IMR-90 (cell line): ENCODE measurements at regions not wholly inside any gene's neighbourhood (a gene's known extent, or its start where the extent isn't known, plus 50 kb on each side); places are given as distances from the start of the nearest gene placed in this dataset.
A peak's percentile ranks its signal among the peaks of the same experiment; 100 is the strongest.

Experiments used
- ATAC-seq: fragments of 200-7000 bp; cut with Tn5 transposase; 2 replicates; pipeline ENCODE4 v1.9.1; 2020; ENCODE audit warnings: low read depth, mild to moderate bottlenecking, moderate library complexity
- BruUV-seq: library from RNA; stranded (reverse); fragments of 400-500 nt; replicated peaks from 2 replicates; lab custom pipeline; 2021; lab: Mats Ljungman, UMichigan
- CTCF ChIA-PET: fragments of 300-600 bp; formaldehyde crosslinking; extraction: SDS; loops from one replicate; lab custom pipeline; 2021; ENCODE audit warnings: antibody characterized with exemption; lab: Yijun Ruan, JAX
- POLR2A ChIA-PET: fragments of 300-600 bp; sonication (Branson Sonifier 250); formaldehyde crosslinking; loops from one replicate; lab custom pipeline; 2022; ENCODE audit warnings: antibody characterized with exemption; ENCODE audit not compliant: unreplicated experiment; lab: Charles Lee
- DNase-seq: peaks from one replicate; pipeline ENCODE4 v3.0.0; 2013
- H2AFZ ChIP-seq: replicated peaks from 2 replicates; pipeline ENCODE3; 2013; ENCODE audit warnings: low read length, mild to moderate bottlenecking; ENCODE audit not compliant: poor library complexity
- H2AK5ac ChIP-seq: 2 replicates; pipeline ENCODE4 v1.6.1; 2013; ENCODE audit warnings: low read depth, low read length, inconsistent platforms
- H2AK9ac ChIP-seq: replicated peaks from 2 replicates; pipeline ENCODE3; 2013; ENCODE audit warnings: mild to moderate bottlenecking, low read depth, low read length, moderate library complexity; ENCODE audit not compliant: poor library complexity
- H2BK120ac ChIP-seq: 2 replicates; pipeline ENCODE4 v1.6.1; 2013; ENCODE audit warnings: low read depth, low read length, inconsistent platforms
- H2BK15ac ChIP-seq: 3 replicates; pipeline ENCODE4 v1.6.1; 2013; ENCODE audit warnings: low read depth, low read length, inconsistent platforms
- H2BK20ac ChIP-seq: 2 replicates; pipeline ENCODE4 v1.6.1; 2013; ENCODE audit warnings: low read depth, mild to moderate bottlenecking, inconsistent platforms, low read length, moderate library complexity
- H2BK5ac ChIP-seq: 2 replicates; pipeline ENCODE4 v1.6.1; 2013; ENCODE audit warnings: mild to moderate bottlenecking, low read depth, low read length, inconsistent platforms; ENCODE audit not compliant: poor library complexity, severe bottlenecking
- H3K14ac ChIP-seq: replicated peaks from 2 replicates; pipeline ENCODE4 v1.6.1; 2013; ENCODE audit warnings: low read depth, low read length, inconsistent platforms
- H3K18ac ChIP-seq: 2 replicates; pipeline ENCODE4 v1.6.1; 2013; ENCODE audit warnings: low read depth, low read length, control low read depth
- H3K23ac ChIP-seq: 2 replicates; pipeline ENCODE4 v1.6.1; 2013; ENCODE audit warnings: low read depth, low read length, inconsistent platforms
- H3K27ac ChIP-seq: 2 replicates; pipeline ENCODE4 v1.5.1; 2013; ENCODE audit warnings: mild to moderate bottlenecking, control low read depth, low read length; ENCODE audit not compliant: insufficient read depth
- H3K27me3 ChIP-seq: 2 replicates; pipeline ENCODE4 v1.6.1; 2013; ENCODE audit warnings: low read length; ENCODE audit not compliant: control insufficient read depth, insufficient read depth
- H3K36me3 ChIP-seq: 2 replicates; pipeline ENCODE4 v1.6.1; 2013; ENCODE audit warnings: low read length, mixed read lengths; ENCODE audit not compliant: control insufficient read depth, insufficient read depth
- H3K4ac ChIP-seq: 2 replicates; pipeline ENCODE4 v1.6.1; 2013; ENCODE audit warnings: low read depth, low read length, inconsistent platforms
- H3K4me1 ChIP-seq: 2 replicates; pipeline ENCODE4 v1.6.1; 2013; ENCODE audit warnings: low read length, mixed read lengths; ENCODE audit not compliant: control insufficient read depth, insufficient read depth
- H3K4me2 ChIP-seq: 2 replicates; pipeline ENCODE4 v1.6.1; 2013; ENCODE audit warnings: low read depth, mild to moderate bottlenecking, control low read depth, low read length, moderate library complexity
- H3K4me3 ChIP-seq: 2 replicates; pipeline ENCODE4 v1.5.1; 2013; ENCODE audit warnings: low read depth, mild to moderate bottlenecking, control low read depth, low read length, moderate library complexity; ENCODE audit not compliant: insufficient read depth
- H3K56ac ChIP-seq: 2 replicates; pipeline ENCODE4 v1.6.1; 2013; ENCODE audit warnings: low read length, inconsistent platforms; ENCODE audit not compliant: insufficient read depth; ENCODE audit errors: extremely low read depth
- H3K79me1 ChIP-seq, 2 experiments: 2 replicates each; pipeline ENCODE4 v1.6.1; 2013; ENCODE audit warnings: low read length in 2 of 2, inconsistent platforms in 1 of 2, low read depth in 1 of 2
- H3K9ac ChIP-seq: 2 replicates; pipeline ENCODE4 v1.6.1; 2013; ENCODE audit warnings: low read depth, low read length, control low read depth
- H3K9me1 ChIP-seq: 2 replicates; pipeline ENCODE4 v1.6.1; 2013; ENCODE audit warnings: low read length, inconsistent platforms; ENCODE audit not compliant: insufficient read depth
- H3K9me3 ChIP-seq: 2 replicates; pipeline ENCODE4 v1.6.1; 2013; ENCODE audit warnings: low read length; ENCODE audit not compliant: control insufficient read depth, insufficient read depth
- H4K20me1 ChIP-seq: 2 replicates; pipeline ENCODE4 v1.6.1; 2013; ENCODE audit warnings: low read length, inconsistent platforms; ENCODE audit not compliant: insufficient read depth
- H4K5ac ChIP-seq: 2 replicates; pipeline ENCODE4 v1.6.1; 2013; ENCODE audit warnings: mild to moderate bottlenecking, low read depth, low read length, control low read depth
- H4K8ac ChIP-seq, 2 experiments: 2 replicates each; pipeline ENCODE4 v1.6.1; 2013; ENCODE audit warnings: low read depth in 2 of 2, low read length in 2 of 2, control low read depth in 1 of 2, inconsistent platforms in 1 of 2
- H4K91ac ChIP-seq: 2 replicates; pipeline ENCODE4 v1.6.1; 2013; ENCODE audit warnings: low read depth, low read length, inconsistent platforms; ENCODE audit not compliant: insufficient read depth
- CEBPB ChIP-seq: IDR thresholded peaks from 2 replicates; pipeline ENCODE4 v1.6.1; 2012; ENCODE audit warnings: low read depth, low read length, improper control_type of control experiment
- MAFK ChIP-seq: IDR thresholded peaks from 2 replicates; pipeline ENCODE4 v1.6.1; 2012; ENCODE audit warnings: low read depth, low read length, improper control_type of control experiment
- WGBS, 2 experiments: methylation state at CpG; one replicate each; pipeline versions ENCODE4 v1.1.5 to v1.1.7; 2013; ENCODE audit warnings: missing lambda C conversion rate in 2 of 2; ENCODE audit not compliant: insufficient read length in 1 of 2; ENCODE audit errors: extremely low coverage in 2 of 2; 5-methylcytosine and 5-hydroxymethylcytosine counted together
- dilution Hi-C: fragments of 300-500 bp; cut with HindIII; formaldehyde crosslinking; loops from one replicate; pipeline ENCODE4 v1.14.3; 2018; ENCODE audit warnings: low sequenced_read_pairs; ENCODE audit not compliant: unreplicated experiment
- in situ Hi-C: fragments of 300-500 bp; cut with MboI; formaldehyde crosslinking; loops from 3 replicates; pipeline ENCODE4 v1.14.3; 2019; ENCODE audit warnings: low sequenced_read_pairs, inconsistent platforms, mixed read lengths
- intact Hi-C: fragments of 100-400 bp; cut with micrococcal nuclease; formaldehyde crosslinking; loops from 2 replicates; pipeline ENCODE4 v1.10.0; 2022

- no peak overlapping the region for H4K91ac ChIP-seq
- no peak overlapping the region for H4K8ac ChIP-seq
- no peak overlapping the region for H2BK5ac ChIP-seq
- no peaks in the 10 kb centered on the region for H3K36me3 ChIP-seq
- in situ Hi-C loops, result no loop called here
- no peak overlapping the region for H3K4me2 ChIP-seq
- no peaks in the 10 kb centered on the region; the same call in 1 of the 2 replicates for H3K4me1 ChIP-seq
- H2BK20ac ChIP-seq, result no peak overlapping the region
- H3K4me3 ChIP-seq, result no peak overlapping the region
- no peak for TF ChIP-seq CEBPB
- TF ChIP-seq MAFK, result peak; percentile 46
- H3K4ac ChIP-seq, result no peak overlapping the region
- dilution Hi-C loops, result no loop called here
- no peak overlapping the region for H3K23ac ChIP-seq
- no TSS peak for BruUV-seq
- H3K9me3 ChIP-seq, result no peaks in the 10 kb centered on the region
- no peak overlapping the region for H2AK5ac ChIP-seq
- H2BK15ac ChIP-seq, result no peak overlapping the region
- H3K79me1 ChIP-seq, result no peaks in the 10 kb centered on the region
- CTCF ChIA-PET, result no interaction called here
- peaks cover 12% of the 10 kb centered on the region for H3K27me3 ChIP-seq
- H4K5ac ChIP-seq, result no peak overlapping the region
- H2AFZ ChIP-seq, result no peak overlapping the region
- 0 out of 2 replicates have a peak, but pooled peaks cover 3% of the 10 kb centered on the region for H3K9me1 ChIP-seq
- no peak overlapping the region for H2AK9ac ChIP-seq
- no peak overlapping the region for H3K14ac ChIP-seq
- H4K20me1 ChIP-seq, result no peaks in the 10 kb centered on the region
- no peak overlapping the region for H3K56ac ChIP-seq
- WGBS, 2 experiments, result no CpG with 5 or more reads among the region's 5 CpGs
- POLR2A ChIA-PET, result no interaction called here
- no peak overlapping the region for H3K18ac ChIP-seq
- ATAC-seq (no peak), DNase-seq (peak; percentile 22)
- intact Hi-C loops, result no loop called here
- no peak overlapping the region for H2BK120ac ChIP-seq
- H3K27ac ChIP-seq, result no peak overlapping the region
- H3K9ac ChIP-seq, result no peak overlapping the region
These were observed 57.9 kb upstream of the ENAH start for GRCh38 chr1:225710804-225711203.
